GM18505 (cell line): ENCODE measurements at regions not wholly inside any gene's neighbourhood (a gene's known extent, or its start where the extent isn't known, plus 50 kb on each side); places are given as distances from the start of the nearest gene placed in this dataset.

ENCODE experiments used
- ATAC-seq: cut with Tn5 transposase; IDR thresholded peaks from one replicate; pipeline ENCODE4 v1.9.1; 2021; ENCODE audit not compliant: unreplicated experiment
- POLR2A ChIP-seq: IDR thresholded peaks from 4 replicates; pipeline ENCODE4 v1.6.1; 2011; ENCODE audit warnings: borderline replicate concordance; ENCODE audit not compliant: insufficient read depth, insufficient read length; ENCODE audit errors: extremely low read depth

DNA sequence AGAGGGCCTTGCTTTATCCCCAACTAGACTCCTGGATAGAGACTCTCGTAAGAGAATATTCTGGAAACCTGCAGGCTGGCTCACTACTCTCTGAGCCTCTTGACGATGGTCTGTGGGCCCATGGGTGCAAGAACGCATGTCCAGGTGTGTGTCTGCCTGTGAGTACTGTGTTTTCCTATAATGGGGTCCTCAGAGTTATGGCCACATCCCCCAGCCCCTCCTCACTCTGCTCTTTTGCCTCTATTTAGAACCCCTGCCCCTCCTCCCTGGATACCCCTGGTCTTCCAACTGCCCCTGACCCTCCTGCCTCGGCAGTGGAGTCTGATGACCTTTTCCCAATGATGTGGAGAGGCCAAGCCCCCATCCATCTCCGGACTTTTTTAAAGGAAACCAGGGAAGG is 148.1 kb downstream of the ZFP36L2 start:
- TF ChIP-seq POLR2A = no peak

DNA sequence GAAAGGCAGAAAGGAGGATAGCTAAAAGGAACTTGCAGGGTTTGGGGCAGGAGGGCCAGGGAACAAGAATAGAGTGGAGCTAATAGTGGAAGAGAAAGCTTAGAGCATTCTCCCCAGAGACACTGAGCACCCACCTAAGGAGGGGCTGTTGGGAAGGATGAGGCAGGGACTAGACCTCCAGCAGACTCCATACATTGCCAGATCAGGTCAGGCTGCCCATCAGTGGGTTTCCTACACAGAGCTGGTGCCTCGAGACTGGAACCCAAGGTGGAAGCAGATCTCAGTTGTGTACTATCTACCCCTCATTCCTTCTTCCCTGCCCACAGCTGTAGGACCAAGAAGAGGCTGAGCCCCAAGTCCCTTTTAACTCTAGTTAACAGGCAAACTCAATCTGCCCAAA is 148.5 kb downstream of the ZFP36L2 start:
- ATAC-seq = no peak
- TF ChIP-seq POLR2A = no peak

More for the DNA sequence above, 148.1 kb downstream of the ZFP36L2 start:
- ATAC-seq = no peak

DNA sequence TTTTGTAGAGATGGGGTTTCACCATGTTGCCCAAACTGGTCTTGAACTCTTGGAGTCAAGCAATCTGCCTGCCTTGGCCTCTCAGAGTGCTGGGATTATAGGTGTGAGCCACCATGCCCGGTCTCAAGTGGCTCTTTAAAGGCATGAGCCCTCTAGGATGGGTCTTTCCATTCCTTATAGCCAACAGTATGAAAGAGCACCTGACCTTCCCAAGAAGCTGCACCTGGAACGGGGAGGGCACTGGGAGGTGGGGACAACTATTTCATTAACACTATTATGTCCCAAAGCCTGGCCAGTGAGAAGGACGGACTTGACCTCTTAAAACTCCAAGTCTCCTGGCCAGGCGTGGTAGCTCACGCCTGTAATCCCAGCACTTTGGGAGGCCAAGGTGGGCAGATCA is 149.7 kb downstream of the ZFP36L2 start:
- ATAC-seq = no peak
- TF ChIP-seq POLR2A = no peak

DNA sequence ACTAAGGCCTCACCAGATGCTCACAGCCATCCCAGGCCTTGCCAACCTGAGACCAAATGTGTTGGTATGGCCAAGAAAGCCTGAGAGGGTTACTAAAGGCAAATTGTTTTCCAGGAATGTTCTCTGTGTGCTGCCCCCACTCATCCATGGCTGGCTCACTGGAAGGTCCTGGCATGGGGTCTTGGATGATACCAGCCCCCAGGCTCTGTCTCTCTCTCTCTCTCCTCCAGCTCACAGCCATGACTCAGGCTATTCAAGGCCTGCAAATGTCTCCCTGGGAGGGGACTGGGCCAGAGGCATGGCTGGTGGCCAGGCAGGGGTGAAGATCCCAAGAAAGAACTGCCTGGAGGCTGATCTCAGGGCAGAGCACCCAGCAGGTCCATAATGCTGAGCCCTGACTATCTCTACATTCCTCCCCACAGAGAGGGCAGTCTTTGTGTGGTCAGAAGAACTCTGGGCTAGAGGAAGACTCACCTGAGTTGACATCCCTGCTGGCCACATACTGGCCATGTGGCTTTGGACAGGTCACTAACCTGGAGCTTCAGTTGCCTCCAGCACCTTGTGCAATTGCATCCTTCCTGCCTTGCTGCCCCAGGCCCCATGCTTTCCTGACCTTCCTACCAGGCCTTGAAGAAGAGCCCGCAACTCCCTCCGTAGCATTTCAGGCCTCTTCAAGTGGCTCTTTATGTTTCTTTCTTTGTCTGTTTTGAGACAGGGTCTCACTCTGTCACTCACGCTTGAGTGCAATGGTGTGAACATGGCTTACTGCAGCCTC is 150.4 kb downstream of the ZFP36L2 start:
- no peak for TF ChIP-seq POLR2A
- no peak for ATAC-seq

DNA sequence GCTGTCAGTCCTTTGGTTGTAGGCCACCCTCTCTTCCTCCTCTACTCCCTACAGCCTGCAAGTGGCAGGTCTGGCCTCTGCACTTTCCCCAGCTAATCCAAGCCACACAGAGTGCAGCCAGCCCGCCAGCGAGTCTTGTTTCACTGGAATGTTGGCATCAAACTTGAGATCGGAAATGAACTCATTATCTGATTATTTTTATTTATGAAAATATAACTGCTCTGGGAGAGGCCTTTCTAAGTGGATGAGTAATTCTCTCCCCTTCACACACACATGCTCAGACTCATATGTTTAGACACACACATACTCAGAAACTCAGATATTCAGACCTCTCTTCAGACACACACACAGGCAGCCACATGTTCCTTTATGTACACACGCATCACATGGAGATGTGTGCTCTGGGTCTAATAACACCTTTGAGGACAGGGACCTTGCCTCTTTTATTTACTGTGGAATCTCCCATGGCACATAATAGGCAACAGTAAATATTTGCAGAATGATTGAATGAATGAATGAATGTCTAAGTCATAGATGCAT is 151.3 kb downstream of the ZFP36L2 start:
- no peak for TF ChIP-seq POLR2A
- ATAC-seq = no peak

DNA sequence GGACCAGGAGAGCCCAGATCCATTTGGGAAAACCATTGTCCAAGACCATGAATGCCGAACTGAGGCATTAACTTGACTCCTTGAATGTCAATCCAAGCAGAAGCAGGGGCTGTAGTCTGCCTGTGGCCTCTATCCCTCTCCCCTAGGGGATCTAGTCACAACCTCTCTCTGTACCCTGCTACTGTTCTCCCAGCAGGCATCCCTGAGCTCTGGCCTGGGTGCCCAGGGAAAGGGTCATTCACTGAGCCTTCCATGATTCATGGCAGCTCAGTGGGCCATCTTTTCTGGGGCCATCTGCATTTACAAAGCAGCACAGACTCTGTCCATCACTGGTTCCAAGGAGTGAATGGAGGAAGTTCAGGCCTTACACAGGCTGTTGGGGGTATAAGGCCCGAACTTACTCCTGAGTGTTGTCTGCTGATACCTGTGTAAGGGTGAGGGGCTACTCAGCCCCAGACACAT is 151.8 kb downstream of the ZFP36L2 start:
- ATAC-seq = no peak
- TF ChIP-seq POLR2A = no peak

DNA sequence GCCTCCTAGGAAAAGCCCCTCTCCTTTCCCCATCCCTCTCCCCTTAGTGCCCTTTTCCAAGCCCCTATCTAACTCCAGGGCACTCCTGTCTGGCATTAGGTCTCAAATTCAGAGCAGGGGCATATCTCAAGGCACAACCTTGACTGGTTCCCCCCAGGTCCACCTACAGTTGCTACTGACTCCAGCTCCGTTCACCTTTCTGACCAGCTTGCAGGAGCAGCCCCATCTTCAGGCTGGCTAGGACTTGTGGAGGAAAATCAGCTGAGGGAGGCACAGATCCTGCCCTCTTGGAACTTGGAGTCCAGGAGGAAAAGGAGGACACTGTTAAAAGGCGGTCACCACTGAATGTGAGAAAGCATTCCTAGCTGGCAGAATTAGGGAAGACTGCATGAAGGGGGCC is 152.4 kb downstream of the ZFP36L2 start:
- no peak for ATAC-seq
- TF ChIP-seq POLR2A = no peak

DNA sequence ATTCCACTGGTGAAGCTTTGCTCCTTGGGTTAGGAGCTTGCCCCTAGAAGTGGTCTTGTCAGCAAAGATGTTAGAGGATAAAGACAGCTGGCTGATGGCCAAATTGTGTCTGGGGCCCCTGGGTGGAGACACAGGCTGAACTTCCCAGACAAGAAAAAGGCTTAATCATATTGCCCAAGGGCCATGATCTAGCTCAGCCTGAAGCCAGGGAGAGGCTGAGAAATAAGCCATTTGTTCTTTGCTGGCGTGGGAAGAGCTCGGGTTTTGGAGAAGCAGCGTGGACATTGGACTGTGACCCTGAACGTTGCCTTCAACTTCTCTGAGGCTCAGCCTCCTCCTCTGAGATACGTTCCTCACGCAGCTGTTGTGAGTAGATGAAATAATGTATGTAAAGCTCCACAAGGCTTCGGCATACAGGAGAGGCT is 153.0 kb downstream of the ZFP36L2 start:
- TF ChIP-seq POLR2A = no peak
- no peak for ATAC-seq

DNA sequence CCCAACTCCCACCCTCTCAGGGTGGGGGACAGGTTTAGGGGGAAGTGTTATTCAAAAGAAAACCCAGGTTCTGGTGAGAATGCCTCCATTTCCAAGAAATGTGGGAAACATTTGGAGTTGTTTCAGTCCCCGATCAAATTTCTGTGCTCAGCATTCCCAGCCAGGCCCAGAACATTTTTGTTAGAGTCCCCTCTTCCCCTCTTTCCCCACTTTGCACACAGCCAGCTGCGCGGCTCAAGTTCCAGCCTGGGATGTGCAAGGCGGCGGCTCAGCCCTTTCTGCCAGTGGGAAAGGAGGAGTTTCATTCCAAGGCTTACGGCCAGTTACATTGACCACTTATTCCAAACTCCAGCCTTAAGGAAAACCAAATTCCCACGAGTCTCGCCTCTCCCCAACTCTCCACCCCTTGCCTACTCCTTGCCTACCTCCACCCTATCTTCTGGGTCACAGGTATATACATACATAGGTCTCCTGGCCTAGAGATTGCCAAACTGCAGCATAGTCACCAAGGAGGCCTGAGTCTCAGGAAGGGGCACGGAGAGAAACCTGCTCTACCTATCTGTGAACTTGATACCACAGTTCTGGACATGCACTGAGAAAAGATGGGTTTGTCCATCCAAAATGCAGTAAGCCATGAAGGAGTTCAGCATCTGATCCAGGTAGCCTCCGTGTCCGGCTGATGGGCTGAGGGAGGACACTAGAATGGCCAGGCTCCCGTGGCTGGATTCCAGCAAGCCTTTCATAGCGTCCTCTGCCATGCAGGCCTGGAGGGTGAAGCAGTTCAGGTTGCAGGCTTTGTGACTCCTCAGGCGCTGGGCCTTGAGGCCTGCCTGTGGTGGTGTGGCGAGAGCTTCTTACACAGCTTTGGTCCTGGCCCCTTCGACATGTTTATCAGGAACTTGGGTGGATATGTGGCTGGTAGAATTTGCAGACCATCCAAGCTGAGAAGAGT is 154.5 kb downstream of the ZFP36L2 start:
- no peak for TF ChIP-seq POLR2A

DNA sequence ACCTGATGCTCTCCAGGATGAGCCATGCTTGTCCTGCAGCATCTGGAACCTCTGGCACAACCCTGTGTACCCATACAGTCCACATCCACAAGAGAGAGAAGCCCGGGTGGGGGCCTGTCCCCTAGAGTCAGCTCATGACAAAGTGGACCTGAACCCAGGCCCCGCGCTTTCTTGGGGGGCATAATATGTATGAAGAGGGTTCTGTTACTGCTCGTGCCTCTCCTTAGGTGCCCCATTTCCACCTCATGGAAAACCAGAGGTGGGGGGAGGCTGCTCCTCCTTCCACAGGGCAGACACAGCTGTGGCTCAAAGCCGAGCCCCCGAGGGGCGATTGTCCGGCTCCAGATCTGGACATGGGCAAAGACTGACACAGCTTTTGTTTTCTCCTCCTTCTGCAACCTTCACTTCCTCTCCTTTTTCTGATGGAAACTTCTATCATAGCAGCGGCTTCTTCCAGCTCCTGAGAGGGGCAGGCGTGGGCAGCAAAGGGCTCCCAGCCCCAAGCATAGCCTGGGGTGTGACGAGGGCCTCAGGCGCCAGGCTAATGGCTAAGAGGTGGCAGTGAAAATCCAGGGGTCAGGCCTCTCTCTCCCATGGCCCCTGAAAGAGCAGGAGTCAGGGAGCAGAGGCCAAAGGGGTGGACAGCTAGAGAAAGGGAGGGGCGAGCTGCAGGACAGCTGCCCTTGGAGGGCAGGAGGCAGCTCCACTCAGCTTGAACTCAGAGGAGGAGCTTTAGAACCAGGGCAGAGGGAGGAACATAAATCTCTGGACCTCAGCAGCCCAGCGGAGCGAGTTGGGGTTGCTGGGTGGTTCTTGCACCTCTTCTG is 155.5 kb downstream of the ZFP36L2 start:
- no peak for TF ChIP-seq POLR2A
- ATAC-seq = no peak

More for the DNA sequence above, 154.5 kb downstream of the ZFP36L2 start:
- ATAC-seq = no peak

DNA sequence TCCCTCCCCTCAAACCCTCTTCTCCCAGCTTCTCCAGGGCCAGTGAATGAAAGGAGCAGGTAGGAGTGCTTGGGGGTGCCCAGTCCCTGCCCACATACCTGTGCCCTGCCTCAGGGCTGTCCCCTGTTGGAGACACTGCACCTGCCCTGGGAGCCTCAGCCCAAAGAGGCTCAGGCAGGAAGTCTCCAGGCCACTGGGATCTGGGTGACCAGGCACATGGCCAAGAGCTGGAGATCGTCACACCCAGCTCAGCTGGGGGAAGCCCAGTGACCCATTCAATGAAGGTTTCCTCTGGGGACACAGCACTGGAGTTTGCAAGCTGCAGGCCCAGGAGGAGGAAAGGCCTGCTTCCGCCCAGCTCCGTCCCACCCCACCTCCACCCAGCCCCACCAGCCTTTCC is 156.4 kb downstream of the ZFP36L2 start:
- ATAC-seq = no peak
- no peak for TF ChIP-seq POLR2A

DNA sequence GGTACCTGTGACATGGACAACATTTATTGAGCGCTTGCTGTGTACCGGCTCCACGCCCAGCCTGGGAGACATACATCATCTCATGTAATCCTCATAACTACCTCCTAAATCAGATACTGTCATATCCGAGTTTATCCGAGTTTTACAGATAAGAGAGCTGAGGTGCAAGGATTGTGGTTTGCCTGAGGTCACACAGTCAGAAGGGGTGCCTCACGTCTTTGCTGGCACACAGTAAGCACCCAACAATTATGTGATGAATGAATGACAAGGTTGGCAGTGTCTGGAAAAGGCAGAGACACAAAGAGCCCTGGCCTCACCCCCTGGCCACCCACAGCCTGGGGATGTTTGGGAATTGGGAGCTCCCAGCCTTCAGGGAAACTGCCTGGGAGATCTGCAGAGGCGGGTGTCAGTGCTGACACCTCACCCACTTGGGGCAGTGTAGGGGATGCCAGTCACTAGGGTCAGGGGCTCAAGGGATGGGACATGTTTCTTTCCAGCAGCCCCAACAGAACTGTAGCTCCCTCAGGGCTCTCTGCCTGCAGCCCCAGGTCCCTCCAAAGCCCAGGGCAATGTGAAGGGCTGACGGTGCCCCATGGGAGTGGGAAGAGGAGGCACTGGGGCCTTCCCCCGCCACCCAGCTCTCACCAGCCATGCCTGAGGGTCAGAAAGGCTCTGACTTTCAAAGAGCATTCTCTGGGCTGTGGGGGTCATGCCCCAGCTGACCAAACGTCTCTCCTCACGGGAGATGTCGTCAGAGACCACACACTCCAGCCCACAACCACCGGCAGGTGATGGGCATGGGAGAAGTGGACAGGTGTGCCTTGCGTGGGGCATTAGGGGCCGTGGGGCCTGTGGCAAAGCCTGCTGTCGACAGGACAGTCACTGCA is 157.5 kb downstream of the ZFP36L2 start:
- no peak for TF ChIP-seq POLR2A
- no peak for ATAC-seq
